ENCODE measurements at regions not wholly inside any gene's neighbourhood (a gene's known extent, or its start where the extent isn't known, plus 50 kb on each side); places are given as distances from the start of the nearest gene placed in this dataset.

DNA sequence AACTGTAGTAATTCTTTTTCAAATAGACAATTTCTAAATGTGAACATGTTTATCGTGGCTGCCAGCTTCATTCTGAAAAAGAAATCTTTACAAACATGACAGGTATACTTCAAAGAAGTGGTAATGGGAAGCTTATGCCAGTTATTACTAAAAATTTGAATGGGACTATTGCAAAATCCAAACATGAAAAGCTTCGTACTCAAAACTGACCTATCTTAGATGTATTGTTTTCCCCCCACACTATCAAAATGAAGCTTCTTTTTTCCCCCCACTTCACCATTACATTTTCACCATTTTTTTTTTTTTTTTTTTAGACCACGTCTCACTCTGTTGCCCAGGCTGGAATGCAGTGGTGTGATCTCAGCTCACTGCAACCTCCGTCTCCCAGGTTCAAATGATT lies 50.4 kb upstream of the SERTAD2 start:
- TF ChIP-seq PAX5 (IDR thresholded peaks at IDR 0.05; ENCODE audit: insufficient read depth, low read length, severe bottlenecking) = no peak
- TF ChIP-seq POLR2A (IDR thresholded peaks at IDR 0.05; ENCODE audit: low read depth, low read length) = no peak
- no peak for TF ChIP-seq POU2F2 (IDR thresholded peaks at IDR 0.05; ENCODE audit: low read depth, low read length)
- TF ChIP-seq SPI1 (IDR thresholded peaks at IDR 0.05; ENCODE audit: low read depth, low read length) = no peak
- TF ChIP-seq POLR2AphosphoS5 (IDR thresholded peaks at IDR 0.05; ENCODE audit: low read depth, low read length) = no peak
- no peak for TF ChIP-seq TAF1 (IDR thresholded peaks at IDR 0.05; ENCODE audit: low read depth, low read length)
- DNase-seq (ENCODE audit: insufficient read length, low spot score) (no peak), FAIRE-seq (no peak)

DNA sequence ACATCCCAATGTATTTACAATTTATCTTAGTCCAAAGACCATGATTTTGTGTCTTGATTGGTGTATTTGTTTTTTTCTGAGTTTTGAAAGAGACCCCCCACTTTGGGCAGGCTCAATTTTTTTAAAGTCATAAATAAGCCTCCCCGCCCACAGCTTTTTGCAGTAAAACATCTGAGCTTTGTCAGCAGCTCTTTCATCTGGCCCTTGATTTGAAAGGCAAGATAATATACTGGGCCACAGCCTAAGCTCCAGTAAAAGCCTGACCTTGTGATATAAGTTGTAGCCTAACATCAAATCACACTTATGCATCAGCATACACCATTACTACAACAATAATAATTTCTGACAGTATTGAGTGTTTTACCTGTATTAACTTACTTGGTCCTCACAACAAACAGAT lies 51.3 kb upstream of the SERTAD2 start:
- TF ChIP-seq POLR2AphosphoS5 (IDR thresholded peaks at IDR 0.05; ENCODE audit: low read depth, low read length) (no peak), POLR2A (IDR thresholded peaks at IDR 0.05; ENCODE audit: low read depth, low read length) (no peak), POU2F2 (IDR thresholded peaks at IDR 0.05; ENCODE audit: low read depth, low read length) (no peak), SPI1 (IDR thresholded peaks at IDR 0.05; ENCODE audit: low read depth, low read length) (no peak), PAX5 (IDR thresholded peaks at IDR 0.05; ENCODE audit: insufficient read depth, low read length, severe bottlenecking) (no peak), TAF1 (IDR thresholded peaks at IDR 0.05; ENCODE audit: low read depth, low read length) (no peak)
- DNase-seq (ENCODE audit: insufficient read length, low spot score) = no peak
- FAIRE-seq = peak; percentile 76

DNA sequence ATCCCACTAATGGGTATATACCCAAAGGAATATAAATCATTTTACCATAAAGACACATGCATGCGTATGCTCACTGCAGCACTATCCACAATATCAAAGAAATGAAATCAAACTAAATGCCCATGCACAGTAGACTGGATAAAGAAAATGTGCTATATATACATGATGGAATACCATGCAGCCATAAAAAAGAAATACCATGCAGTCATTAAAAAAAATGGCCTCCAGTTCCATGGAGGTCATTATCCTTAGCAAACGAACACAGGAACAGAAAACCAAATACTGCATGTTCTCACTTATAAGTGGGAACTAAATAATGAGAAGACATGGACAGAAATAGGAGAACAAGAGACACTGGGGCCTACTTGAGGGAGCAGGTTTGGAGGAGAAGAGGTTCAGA lies 53.6 kb upstream of the SERTAD2 start:
- DNase-seq (ENCODE audit: insufficient read length, low spot score) (no peak), FAIRE-seq (no peak)
- TF ChIP-seq PAX5 (IDR thresholded peaks at IDR 0.05; ENCODE audit: insufficient read depth, low read length, severe bottlenecking) = no peak
- TF ChIP-seq POU2F2 (IDR thresholded peaks at IDR 0.05; ENCODE audit: low read depth, low read length) = no peak
- TF ChIP-seq TAF1 (IDR thresholded peaks at IDR 0.05; ENCODE audit: low read depth, low read length) = no peak
- TF ChIP-seq POLR2AphosphoS5 (IDR thresholded peaks at IDR 0.05; ENCODE audit: low read depth, low read length) = no peak
- TF ChIP-seq SPI1 (IDR thresholded peaks at IDR 0.05; ENCODE audit: low read depth, low read length) = no peak

DNA sequence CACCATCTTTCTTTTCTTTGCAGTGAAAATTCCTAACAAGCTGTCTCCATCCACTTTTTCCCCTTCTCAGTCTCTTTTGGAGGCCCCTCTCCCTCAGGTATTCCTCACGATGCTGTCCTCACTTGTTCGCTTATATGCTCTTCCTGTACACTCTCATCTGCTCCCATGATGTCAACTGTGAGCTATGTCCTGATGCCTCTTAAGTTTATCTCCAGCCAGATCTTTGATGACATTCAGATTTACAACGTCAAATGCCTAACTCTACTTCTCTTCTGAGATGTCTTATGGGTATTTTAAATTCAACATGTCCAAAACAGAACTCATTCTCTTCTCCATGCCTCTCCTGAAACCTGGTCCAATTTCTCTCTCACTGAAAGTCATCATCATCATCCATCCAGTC lies 55.1 kb upstream of the SERTAD2 start:
- FAIRE-seq = no peak

DNA sequence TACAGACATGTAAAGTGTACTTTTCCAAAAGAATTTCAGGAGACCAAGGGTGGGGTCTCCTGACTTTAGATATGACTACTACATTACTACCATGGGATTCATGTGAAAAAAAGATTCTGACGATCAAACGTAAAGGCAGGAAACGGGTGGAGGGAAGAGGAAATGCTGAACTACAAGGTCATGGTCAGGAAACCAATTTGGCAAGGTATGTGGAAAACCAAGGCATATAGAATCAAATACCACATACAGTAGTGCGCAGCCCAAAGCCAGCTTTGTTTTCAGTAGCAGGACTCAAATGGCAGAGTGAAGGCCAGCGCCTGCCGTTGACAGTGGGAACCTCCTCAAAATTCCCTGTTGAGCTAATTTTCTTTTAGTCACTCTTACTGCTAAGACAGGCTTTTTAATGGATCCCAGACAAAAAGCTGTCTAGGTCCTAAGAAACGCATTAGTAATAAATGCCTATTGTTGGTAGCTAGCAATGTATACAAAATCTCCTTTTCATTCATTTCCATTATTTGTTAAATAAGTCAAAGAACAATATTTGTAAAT lies 57.6 kb upstream of the SERTAD2 start:
- FAIRE-seq (no peak), DNase-seq (ENCODE audit: insufficient read length, low spot score) (no peak)
- TF ChIP-seq TAF1 (IDR thresholded peaks at IDR 0.05; ENCODE audit: low read depth, low read length) (no peak), SPI1 (IDR thresholded peaks at IDR 0.05; ENCODE audit: low read depth, low read length) (no peak)

More for the DNA sequence above, 55.1 kb upstream of the SERTAD2 start:
- no peak for TF ChIP-seq POU2F2 (IDR thresholded peaks at IDR 0.05; ENCODE audit: low read depth, low read length)
- TF ChIP-seq PAX5 (IDR thresholded peaks at IDR 0.05; ENCODE audit: insufficient read depth, low read length, severe bottlenecking) = no peak
- TF ChIP-seq POLR2AphosphoS5 (IDR thresholded peaks at IDR 0.05; ENCODE audit: low read depth, low read length) = no peak
- TF ChIP-seq TAF1 (IDR thresholded peaks at IDR 0.05; ENCODE audit: low read depth, low read length) = no peak
- DNase-seq (ENCODE audit: insufficient read length, low spot score) = no peak

DNA sequence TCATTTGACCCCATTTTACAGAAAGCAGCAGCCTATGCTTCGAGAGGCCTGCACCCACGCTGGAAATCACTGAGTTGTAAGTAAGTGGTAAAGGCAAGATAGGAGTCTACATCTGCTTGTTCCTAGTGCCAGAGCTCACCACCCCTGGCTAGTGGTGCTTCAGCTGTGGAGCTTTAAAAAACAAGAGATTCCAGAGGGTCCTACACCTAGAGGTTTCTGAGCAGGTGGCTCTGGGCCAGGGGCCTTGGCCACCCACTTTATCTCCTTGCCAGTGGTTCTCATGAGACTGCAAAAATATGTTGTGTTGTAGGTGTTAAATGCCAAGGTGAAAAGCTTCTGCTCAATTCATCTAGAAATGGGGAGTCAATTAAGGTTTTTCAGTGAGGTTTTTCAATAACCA lies 60.0 kb upstream of the SERTAD2 start:
- FAIRE-seq (no peak), DNase-seq (ENCODE audit: insufficient read length, low spot score) (no peak)
- TF ChIP-seq POLR2AphosphoS5 (IDR thresholded peaks at IDR 0.05; ENCODE audit: low read depth, low read length) (no peak), PAX5 (IDR thresholded peaks at IDR 0.05; ENCODE audit: insufficient read depth, low read length, severe bottlenecking) (no peak), TAF1 (IDR thresholded peaks at IDR 0.05; ENCODE audit: low read depth, low read length) (no peak), POU2F2 (IDR thresholded peaks at IDR 0.05; ENCODE audit: low read depth, low read length) (no peak)

DNA sequence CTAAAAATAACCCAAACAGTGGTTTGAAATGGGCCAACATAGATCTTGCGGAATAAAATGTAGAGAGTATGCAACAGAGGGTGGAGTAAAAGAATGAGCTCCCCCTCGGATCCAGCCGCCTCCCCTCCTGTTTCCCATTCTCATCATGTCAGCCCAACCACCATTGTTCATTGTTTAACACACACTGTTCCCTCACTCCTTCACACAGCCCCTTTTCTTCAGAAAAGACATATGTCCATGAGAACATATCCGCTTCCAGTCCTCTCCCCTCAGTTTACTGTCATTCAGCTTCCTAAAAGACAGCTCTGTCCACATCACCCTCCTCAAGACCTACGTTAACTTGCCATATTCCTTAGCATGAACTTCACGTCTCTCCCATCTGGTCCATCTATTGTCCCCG lies 62.9 kb upstream of the SERTAD2 start:
- DNase-seq (ENCODE audit: insufficient read length, low spot score) (no peak), FAIRE-seq (no peak)
- TF ChIP-seq POU2F2 (IDR thresholded peaks at IDR 0.05; ENCODE audit: low read depth, low read length) (no peak), POLR2AphosphoS5 (IDR thresholded peaks at IDR 0.05; ENCODE audit: low read depth, low read length) (no peak), PAX5 (IDR thresholded peaks at IDR 0.05; ENCODE audit: insufficient read depth, low read length, severe bottlenecking) (no peak), POLR2A (IDR thresholded peaks at IDR 0.05; ENCODE audit: low read depth, low read length) (no peak), SPI1 (IDR thresholded peaks at IDR 0.05; ENCODE audit: low read depth, low read length) (no peak)

DNA sequence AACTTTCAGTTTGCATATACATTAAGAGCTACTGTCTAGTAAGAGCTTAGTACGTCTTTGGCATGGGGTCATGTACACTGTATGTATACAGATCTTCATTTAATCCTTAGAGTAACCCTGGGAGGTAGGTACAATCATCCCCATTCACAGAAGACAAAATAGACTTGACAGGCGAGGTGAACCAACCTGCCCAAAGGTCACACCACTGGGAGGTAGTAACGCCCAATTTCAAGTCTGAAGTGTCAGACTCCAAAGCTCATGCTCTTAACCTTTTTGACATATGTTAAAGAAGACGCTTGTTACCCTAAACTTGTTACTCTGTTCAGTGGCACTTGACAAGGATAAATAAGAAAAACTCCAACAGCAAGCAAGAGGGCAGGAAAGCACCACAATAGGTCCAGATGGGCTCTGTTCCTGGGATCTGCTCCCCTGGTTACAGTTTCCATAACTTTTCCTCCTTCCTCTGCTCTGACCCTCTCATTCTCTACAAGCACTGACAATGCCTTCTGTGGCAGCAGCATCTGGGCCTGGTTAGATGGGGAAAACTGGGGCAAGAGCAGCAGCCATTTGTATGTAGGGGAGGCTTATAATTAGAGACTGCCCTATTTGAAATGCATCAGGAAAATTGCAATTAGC lies 64.7 kb upstream of the SERTAD2 start:
- peak; percentile 61 for FAIRE-seq
- TF ChIP-seq POLR2AphosphoS5 (IDR thresholded peaks at IDR 0.05; ENCODE audit: low read depth, low read length) (no peak), POLR2A (IDR thresholded peaks at IDR 0.05; ENCODE audit: low read depth, low read length) (no peak), TAF1 (IDR thresholded peaks at IDR 0.05; ENCODE audit: low read depth, low read length) (no peak), SPI1 (IDR thresholded peaks at IDR 0.05; ENCODE audit: low read depth, low read length) (no peak), POU2F2 (IDR thresholded peaks at IDR 0.05; ENCODE audit: low read depth, low read length) (no peak), PAX5 (IDR thresholded peaks at IDR 0.05; ENCODE audit: insufficient read depth, low read length, severe bottlenecking) (no peak)
- DNase-seq (ENCODE audit: insufficient read length, low spot score) = no peak

DNA sequence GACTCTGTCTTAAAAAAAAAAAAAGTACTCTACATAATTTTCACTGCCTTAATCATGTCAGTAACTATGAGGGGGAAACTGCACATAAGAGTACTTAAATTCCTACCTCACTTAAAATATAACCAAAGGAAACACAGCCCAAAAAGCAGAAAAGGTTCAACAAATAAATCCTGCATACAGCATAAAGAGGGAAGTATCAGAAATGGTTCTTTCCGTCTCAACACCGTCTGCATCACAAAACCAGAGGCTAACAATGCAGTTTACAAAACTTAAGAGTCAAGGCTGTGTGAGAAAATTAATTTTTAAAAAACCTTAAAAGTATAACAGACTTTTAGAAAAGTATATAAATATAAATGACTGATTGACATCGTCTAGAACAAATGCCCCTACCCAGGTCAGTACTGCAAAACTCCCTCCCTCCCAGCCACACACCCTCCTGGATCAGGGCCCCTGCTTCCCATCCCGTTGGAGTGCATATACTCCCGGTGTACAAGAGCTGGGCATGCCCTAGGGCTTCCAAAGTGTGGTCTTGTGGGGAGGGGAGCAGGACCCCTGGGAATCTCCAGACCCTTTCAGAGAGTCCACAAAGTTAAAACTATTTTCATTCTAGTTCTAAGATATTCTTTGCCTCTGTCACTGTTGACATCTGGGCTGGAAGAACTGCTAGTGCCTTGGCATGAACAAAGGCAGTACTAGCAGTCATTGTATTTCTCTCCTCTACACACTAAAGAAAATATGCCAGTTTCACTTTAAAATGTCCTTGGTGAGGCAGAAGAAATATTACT lies 67.0 kb upstream of the SERTAD2 start:
- TF ChIP-seq POLR2AphosphoS5 (IDR thresholded peaks at IDR 0.05; ENCODE audit: low read depth, low read length) (no peak), TAF1 (IDR thresholded peaks at IDR 0.05; ENCODE audit: low read depth, low read length) (no peak), SPI1 (IDR thresholded peaks at IDR 0.05; ENCODE audit: low read depth, low read length) (no peak), POLR2A (IDR thresholded peaks at IDR 0.05; ENCODE audit: low read depth, low read length) (no peak), PAX5 (IDR thresholded peaks at IDR 0.05; ENCODE audit: insufficient read depth, low read length, severe bottlenecking) (no peak), POU2F2 (IDR thresholded peaks at IDR 0.05; ENCODE audit: low read depth, low read length) (no peak)
- no peak for FAIRE-seq
- DNase-seq (ENCODE audit: insufficient read length, low spot score) = no peak

DNA sequence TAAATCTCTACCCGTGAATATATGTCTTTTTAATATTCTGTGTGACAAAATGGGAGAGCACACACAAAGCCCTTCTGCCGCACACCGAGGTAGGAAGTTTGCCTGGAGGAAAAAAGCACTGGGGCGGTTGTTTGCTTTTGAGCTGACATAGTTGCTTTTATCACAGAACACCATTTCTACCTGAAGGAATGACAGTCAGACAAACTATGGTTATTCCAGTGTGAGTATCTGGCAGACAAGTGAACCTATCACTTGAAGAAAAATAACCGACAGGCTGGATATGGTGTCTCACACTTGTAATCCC lies 67.6 kb upstream of the SERTAD2 start:
- TF ChIP-seq SPI1 (IDR thresholded peaks at IDR 0.05; ENCODE audit: low read depth, low read length) = no peak
- no peak for TF ChIP-seq POU2F2 (IDR thresholded peaks at IDR 0.05; ENCODE audit: low read depth, low read length)
- TF ChIP-seq POLR2AphosphoS5 (IDR thresholded peaks at IDR 0.05; ENCODE audit: low read depth, low read length) = no peak
- TF ChIP-seq POLR2A (IDR thresholded peaks at IDR 0.05; ENCODE audit: low read depth, low read length) = no peak
- TF ChIP-seq PAX5 (IDR thresholded peaks at IDR 0.05; ENCODE audit: insufficient read depth, low read length, severe bottlenecking) = no peak
- no peak for TF ChIP-seq TAF1 (IDR thresholded peaks at IDR 0.05; ENCODE audit: low read depth, low read length)
- FAIRE-seq = no peak

More for the DNA sequence above, 67.6 kb upstream of the SERTAD2 start:
- no peak for DNase-seq (ENCODE audit: insufficient read length, low spot score)
